OCI-LY1 (cell line): ENCODE measurements at regions not wholly inside any gene's neighbourhood (a gene's known extent, or its start where the extent isn't known, plus 50 kb on each side); places are given as distances from the start of the nearest gene placed in this dataset.

Experiments
- EZH2 ChIP-seq: fragments of 200-600 bp; sonication (generic), shearing (Covaris generic); IDR thresholded peaks from 2 replicates; pipeline ENCODE4 v1.8.0; 2017; ENCODE audit warnings: borderline replicate concordance, mixed run types, mild to moderate bottlenecking, antibody characterized with exemption, low read length, moderate library complexity, mixed read lengths
- TF ChIP-seq, protein P1 (sequence below): fragments of 200-600 bp; sonication (generic), shearing (Covaris generic); IDR thresholded peaks from 2 replicates; pipeline ENCODE4 v1.5.1; 2017; ENCODE audit warnings: mild to moderate bottlenecking, antibody characterized with exemption, low read length, moderate library complexity, mixed read lengths

DNA sequence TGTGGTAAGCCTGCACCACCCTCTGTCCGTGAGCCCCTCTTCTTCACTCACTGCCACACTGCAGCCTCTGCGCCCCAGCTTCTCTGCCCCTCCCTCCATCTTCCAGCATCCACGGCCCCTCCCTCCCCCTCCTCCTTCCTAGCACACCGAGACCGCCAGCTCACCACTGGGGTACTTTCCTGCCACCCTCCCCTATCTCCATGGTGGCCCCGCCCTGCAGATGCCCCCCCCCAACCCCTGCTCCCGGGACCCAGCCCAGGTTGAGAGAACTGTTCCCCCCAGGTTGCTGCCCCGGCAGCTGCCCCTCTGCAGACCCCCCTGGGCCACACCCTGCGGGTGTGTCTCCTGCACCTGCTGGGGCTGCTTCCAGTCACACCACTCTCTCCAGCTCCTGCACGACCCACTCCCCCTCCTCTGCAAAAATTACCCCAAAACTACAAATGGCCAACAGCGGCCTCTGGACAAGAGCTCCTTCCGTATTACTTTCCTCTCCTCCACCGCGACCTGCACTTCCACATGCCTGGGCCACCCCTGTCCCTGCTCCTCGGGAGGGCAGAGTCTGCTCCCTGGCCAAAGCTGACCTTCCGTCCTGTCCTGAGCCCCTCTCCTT lies 209.2 kb upstream of the PPP2R2D start:
- TF ChIP-seq, protein P1, sequence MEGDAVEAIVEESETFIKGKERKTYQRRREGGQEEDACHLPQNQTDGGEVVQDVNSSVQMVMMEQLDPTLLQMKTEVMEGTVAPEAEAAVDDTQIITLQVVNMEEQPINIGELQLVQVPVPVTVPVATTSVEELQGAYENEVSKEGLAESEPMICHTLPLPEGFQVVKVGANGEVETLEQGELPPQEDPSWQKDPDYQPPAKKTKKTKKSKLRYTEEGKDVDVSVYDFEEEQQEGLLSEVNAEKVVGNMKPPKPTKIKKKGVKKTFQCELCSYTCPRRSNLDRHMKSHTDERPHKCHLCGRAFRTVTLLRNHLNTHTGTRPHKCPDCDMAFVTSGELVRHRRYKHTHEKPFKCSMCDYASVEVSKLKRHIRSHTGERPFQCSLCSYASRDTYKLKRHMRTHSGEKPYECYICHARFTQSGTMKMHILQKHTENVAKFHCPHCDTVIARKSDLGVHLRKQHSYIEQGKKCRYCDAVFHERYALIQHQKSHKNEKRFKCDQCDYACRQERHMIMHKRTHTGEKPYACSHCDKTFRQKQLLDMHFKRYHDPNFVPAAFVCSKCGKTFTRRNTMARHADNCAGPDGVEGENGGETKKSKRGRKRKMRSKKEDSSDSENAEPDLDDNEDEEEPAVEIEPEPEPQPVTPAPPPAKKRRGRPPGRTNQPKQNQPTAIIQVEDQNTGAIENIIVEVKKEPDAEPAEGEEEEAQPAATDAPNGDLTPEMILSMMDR = no peak
- TF ChIP-seq EZH2 = no peak
